GM18873 (cell line): ENCODE measurements at regions not wholly inside any gene's neighbourhood (a gene's known extent, or its start where the extent isn't known, plus 50 kb on each side); places are given as distances from the start of the nearest gene placed in this dataset.
"Not testable (repeated sequence)": the region's sequence is repeated elsewhere in the genome, so short reads cannot be mapped to it uniquely, and the experiment has no call there.

Source experiments
- ATAC-seq: cut with Tn5 transposase; IDR thresholded peaks from one replicate; pipeline ENCODE4 v1.9.1; 2021; ENCODE audit warnings: mild to moderate bottlenecking, moderate library complexity, moderate number of reproducible peaks; ENCODE audit not compliant: unreplicated experiment, low FRiP score

GRCh38 chrX:148259990-148260389 lies 240.4 kb upstream of the AFF2 start:
- no peak for ATAC-seq

GRCh38 chrX:148265829-148266228 lies 234.6 kb upstream of the AFF2 start:
- no peak for ATAC-seq

- ATAC-seq: no peak
Observed at GRCh38 chrX:148268673-148269072, 231.7 kb upstream of the AFF2 start.

GRCh38 chrX:148269513-148269912 lies 230.9 kb upstream of the AFF2 start:
- ATAC-seq: no peak

GRCh38 chrX:148270499-148270898 lies 229.9 kb upstream of the AFF2 start:
- no peak for ATAC-seq

GRCh38 chrX:148271263-148271662 lies 229.2 kb upstream of the AFF2 start:
- no peak for ATAC-seq

GRCh38 chrX:148281920-148282319 lies 218.5 kb upstream of the AFF2 start:
- no peak for ATAC-seq

GRCh38 chrX:148282504-148282903 lies 217.9 kb upstream of the AFF2 start:
- ATAC-seq: no peak

GRCh38 chrX:148284056-148284455 lies 216.4 kb upstream of the AFF2 start:
- ATAC-seq: no peak

GRCh38 chrX:148284821-148285220 lies 215.6 kb upstream of the AFF2 start:
- ATAC-seq: no peak

GRCh38 chrX:148288451-148288850 lies 212.0 kb upstream of the AFF2 start:
- no peak for ATAC-seq

GRCh38 chrX:148290041-148290440 lies 210.4 kb upstream of the AFF2 start:
- no peak for ATAC-seq

GRCh38 chrX:148290931-148291330 lies 209.5 kb upstream of the AFF2 start:
- ATAC-seq: no peak

- ATAC-seq: no peak
Observed at GRCh38 chrX:148298737-148299136, 201.7 kb upstream of the AFF2 start.

GRCh38 chrX:148305214-148305613 lies 195.2 kb upstream of the AFF2 start:
- not testable (repeated sequence) for ATAC-seq

- ATAC-seq: no peak
Observed at GRCh38 chrX:148309413-148309812, 191.0 kb upstream of the AFF2 start.

GRCh38 chrX:148310426-148311165 lies 189.8 kb upstream of the AFF2 start:
- ATAC-seq: peak; percentile 90

- no peak for ATAC-seq
Observed at GRCh38 chrX:148311544-148311943, 188.9 kb upstream of the AFF2 start.

- ATAC-seq: no peak
Observed at GRCh38 chrX:148314876-148315275, 185.5 kb upstream of the AFF2 start.

- no peak for ATAC-seq
Observed at GRCh38 chrX:148316446-148316845, 184.0 kb upstream of the AFF2 start.

- no peak for ATAC-seq
Observed at GRCh38 chrX:148322906-148323305, 177.5 kb upstream of the AFF2 start.

GRCh38 chrX:148333989-148334388 lies 166.4 kb upstream of the AFF2 start:
- no peak for ATAC-seq

- no peak for ATAC-seq
Observed at GRCh38 chrX:148337873-148338272, 162.5 kb upstream of the AFF2 start.
